Astrocyte (in vitro differentiated cells and primary cell): ENCODE measurements at regions not wholly inside any gene's neighbourhood (a gene's known extent, or its start where the extent isn't known, plus 50 kb on each side); places are given as distances from the start of the nearest gene placed in this dataset.

ENCODE experiments used
- CTCF ChIP-seq: IDR thresholded peaks from 2 replicates; pipeline ENCODE4 v1.5.1; 2011; ENCODE audit warnings: low read depth, mild to moderate bottlenecking, inconsistent platforms, low read length, moderate library complexity; ENCODE audit not compliant: insufficient read depth
- EZH2 ChIP-seq: IDR thresholded peaks from 2 replicates; pipeline ENCODE4 v1.6.1; 2012; ENCODE audit warnings: mild to moderate bottlenecking, low read length, inconsistent platforms; ENCODE audit not compliant: insufficient read depth

- TF ChIP-seq CTCF = no peak
- TF ChIP-seq EZH2 = no peak
These were observed 76.6 kb upstream of the IPO9 start for GRCh38 chr1:201752333-201752732.
